HG03439 (cell line): ENCODE measurements at regions not wholly inside any gene's neighbourhood (a gene's known extent, or its start where the extent isn't known, plus 50 kb on each side); places are given as distances from the start of the nearest gene placed in this dataset.
"Not testable (repeated sequence)": the region's sequence is repeated elsewhere in the genome, so short reads cannot be mapped to it uniquely, and the experiment has no call there.

Source experiments
- ATAC-seq: cut with Tn5 transposase; IDR thresholded peaks from one replicate; pipeline ENCODE4 v1.9.1; 2021; ENCODE audit warnings: mild to moderate bottlenecking, moderate library complexity; ENCODE audit not compliant: unreplicated experiment

DNA sequence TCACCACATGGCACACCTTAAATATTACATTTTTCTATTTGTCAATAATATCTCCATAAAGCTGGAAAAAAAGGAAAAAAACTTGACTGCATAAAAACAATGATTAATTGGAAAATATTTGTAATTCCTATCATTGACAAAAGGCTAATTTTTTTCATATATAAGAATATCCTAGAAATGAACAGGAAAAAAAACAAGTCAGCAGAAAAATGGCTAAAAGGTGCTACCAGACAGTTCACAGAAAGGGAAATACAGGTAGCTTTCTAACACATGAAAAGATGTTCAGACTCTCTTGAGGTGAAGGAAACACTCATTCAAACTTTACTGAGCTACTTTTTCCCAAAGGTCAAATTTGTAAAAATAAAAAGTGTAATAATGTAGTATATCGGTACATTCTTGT lies 104.1 kb upstream of the SCAF8 start:
- no peak for ATAC-seq

GRCh38 chr6:154632119-154632518 lies 101.1 kb upstream of the SCAF8 start:
- no peak for ATAC-seq

DNA sequence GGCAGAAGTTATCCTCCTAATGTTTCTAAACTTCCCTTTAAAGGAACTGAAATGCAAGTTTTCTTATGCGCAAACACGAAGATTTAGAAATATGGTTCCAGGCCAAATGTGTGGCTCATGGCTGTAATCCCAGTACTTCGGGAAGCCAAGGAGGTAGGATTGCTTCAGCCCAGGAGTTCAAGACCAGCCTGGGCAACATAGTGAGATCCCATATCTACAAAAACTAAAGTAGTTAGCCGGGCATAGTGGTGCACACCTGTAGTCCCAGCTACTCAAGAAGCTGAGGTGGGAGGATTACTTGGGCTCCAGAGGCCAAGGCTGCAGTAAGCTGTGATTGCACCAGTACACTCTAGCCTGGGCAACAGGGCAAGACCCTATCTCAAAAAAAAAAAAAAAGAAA lies 95.8 kb upstream of the SCAF8 start:
- ATAC-seq: no peak

DNA sequence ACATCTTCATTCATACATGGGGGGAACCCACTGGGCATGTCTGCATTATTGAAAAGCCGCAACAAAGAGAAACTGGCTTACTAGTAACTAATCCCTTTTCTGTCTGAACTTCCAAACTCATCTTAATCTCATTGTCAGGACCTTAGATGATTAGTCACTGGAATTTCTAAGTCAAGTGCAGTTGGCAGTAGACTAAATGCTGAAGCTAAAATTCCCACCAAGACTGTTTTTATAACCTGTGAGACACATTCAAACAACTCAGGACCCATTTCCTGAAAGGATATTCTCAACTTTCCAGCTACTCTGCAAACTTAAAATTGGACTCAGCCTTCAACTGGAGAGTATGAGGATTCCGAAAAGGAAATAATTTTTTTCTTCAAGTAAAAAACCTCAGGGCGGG lies 94.8 kb upstream of the SCAF8 start:
- ATAC-seq: no peak

- not testable (repeated sequence) for ATAC-seq
Observed at GRCh38 chr6:154639196-154639595, 94.0 kb upstream of the SCAF8 start.

- ATAC-seq: no peak
Observed at GRCh38 chr6:154648188-154648887, 84.9 kb upstream of the SCAF8 start.

DNA sequence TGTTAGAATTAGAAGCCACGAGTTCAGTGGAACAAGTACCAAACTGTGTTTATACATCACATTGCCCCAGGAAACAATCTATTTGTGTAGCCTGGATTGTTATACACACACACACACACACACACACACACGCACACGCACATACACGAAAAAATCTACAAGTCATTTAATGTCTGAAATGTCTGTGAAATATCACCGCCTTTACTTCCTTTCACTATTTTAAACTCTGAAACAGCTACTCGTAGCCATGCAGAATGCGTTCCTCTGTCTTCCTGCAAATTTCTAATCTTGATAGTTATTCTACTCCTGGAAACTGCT lies 84.4 kb upstream of the SCAF8 start:
- no peak for ATAC-seq

- no peak for ATAC-seq
Observed at GRCh38 chr6:154649721-154650120, 83.5 kb upstream of the SCAF8 start.

DNA sequence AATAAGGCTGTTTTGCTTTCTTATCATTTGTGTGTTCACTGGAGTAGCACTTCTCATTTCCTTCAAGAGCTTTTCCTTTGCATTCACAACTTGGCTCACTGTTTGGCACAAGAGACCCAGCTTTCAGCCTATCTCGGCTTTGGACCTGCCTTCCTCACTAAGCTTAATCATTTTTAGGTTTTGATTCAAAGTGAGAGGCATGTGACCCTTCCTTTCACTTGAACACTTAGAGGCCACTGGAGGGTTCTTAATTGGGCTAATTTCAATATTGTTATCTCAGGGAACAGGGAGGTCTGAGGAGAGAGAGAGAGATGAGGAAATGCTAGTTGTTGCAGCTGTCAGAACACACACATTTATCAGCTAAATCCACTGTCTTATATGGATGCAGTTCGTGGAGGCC lies 82.9 kb upstream of the SCAF8 start:
- ATAC-seq: no peak

DNA sequence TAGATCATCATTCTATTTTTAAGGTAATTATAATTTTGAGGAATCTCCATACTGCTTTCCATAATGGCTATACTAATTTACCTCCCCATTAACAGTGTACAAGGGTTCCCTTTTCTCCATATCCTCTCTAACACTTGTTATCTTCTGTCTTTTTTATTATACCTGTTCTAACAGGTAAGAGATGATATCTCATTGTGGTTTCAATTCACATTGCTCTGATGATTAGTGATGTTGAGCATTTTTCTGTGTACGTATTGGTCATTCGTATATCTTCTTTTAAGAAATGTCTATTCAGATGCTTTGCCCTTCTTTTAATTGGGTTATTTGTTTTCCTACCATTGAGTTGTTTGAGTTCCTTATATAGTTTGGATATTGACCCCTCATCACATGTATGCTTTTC lies 81.6 kb upstream of the SCAF8 start:
- ATAC-seq: no peak

GRCh38 chr6:154653385-154653784 lies 79.8 kb upstream of the SCAF8 start:
- no peak for ATAC-seq

DNA sequence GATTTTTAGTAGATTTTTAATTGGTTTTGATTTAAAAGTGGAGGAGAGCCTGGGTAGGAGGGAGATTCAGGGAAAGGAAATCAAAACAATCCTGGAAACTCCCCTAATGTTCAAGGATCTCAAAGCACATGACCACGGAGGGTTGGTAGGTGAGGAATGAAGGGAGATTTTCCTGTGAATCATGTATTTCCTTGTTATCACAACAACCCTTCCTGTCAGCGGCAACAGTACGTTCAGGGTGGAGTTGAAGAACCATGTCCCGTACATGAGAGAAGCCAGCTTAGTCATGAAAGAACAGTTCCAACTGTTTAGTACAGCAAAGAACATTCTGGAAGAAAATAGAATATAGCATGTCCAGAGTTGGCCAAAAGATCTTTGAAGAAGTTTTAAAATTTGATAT lies 79.4 kb upstream of the SCAF8 start:
- no peak for ATAC-seq

DNA sequence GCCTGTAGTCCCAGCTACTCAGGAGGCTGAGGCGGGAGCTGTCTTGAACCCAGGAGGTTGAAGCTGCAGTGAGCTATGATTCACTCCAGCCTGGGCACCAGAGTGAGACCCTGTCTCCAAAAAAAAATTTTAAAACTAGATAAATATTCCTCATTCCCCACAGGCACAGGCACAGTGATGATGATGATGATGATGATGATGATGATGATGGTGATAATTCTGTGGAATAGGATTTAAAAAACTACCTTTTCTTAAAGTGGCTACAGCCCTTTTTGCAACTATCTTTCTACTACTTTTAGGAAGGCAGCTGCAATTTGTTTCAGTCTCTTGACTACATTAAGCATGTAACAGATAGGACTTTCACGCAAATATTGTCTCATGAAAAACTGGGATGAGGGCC lies 76.6 kb upstream of the SCAF8 start:
- no peak for ATAC-seq

DNA sequence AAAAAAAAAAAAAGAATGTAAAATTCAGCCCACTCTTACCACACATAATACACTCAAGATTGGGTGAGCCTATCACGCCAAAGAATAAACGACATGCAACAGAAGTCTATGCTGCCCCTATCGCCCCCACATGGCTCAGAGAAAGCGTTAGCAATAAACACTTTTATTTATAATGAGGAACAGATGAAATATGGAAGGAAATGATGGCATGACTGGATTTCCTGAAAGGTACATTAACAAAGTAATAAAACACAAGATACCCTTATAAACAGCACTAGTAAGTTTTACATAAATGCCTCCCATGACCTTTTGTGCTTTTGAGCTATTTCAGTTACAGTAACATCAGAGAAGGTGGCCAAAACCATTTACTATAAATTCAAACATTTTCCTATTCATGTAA lies 71.4 kb upstream of the SCAF8 start:
- no peak for ATAC-seq

- no peak for ATAC-seq
Observed at GRCh38 chr6:154664287-154664686, 68.9 kb upstream of the SCAF8 start.

DNA sequence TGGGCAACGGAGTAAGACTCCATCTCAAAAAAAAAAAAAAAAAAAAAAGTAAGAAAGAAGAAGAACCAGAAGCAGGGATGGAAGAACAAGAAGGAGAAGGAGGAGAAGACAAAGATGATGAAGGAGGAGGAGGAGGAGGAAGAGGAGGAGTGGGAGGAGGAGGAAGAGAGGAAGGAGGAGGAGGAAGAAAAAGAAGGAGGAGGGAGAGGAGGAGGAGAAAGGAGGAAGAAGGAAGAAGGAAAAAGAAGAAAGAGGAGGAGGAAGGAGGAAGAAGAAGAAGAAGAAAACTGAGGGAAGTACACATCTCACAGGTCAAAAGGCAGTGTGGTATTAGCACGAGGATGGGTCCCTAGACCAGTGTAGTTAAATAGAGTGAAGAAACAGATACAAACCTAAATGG lies 65.1 kb upstream of the SCAF8 start:
- ATAC-seq: no peak

GRCh38 chr6:154672086-154672485 lies 61.1 kb upstream of the SCAF8 start:
- no peak for ATAC-seq

- no peak for ATAC-seq
Observed at GRCh38 chr6:154673919-154674318, 59.3 kb upstream of the SCAF8 start.

DNA sequence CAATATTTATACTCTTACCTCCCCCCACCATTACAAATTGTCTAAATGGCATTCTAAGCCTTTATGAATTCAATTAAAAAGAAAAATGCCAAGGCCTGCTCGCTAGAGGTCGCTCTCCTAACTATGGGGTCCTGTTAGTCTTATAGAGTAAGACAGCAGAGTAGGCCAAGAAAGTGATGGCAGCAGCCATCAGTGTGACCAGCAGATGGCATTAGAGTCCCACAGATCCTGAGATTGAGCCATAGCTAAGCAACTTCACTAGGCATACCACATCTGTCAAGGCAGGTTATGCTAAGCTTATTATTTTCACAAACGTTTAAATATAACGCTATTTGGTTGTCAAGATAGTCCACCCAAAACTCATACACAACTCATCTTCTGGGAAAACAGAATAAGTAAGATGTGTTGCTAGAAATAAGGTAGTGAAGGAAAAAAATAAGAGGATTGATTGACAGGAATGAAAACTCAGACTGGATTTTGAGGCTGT lies 57.6 kb upstream of the SCAF8 start:
- peak; percentile 100 for ATAC-seq

- no peak for ATAC-seq
Observed at GRCh38 chr6:154682633-154683125, 50.5 kb upstream of the SCAF8 start.
